Keratinocyte (primary cell): ENCODE measurements at regions not wholly inside any gene's neighbourhood (a gene's known extent, or its start where the extent isn't known, plus 50 kb on each side); places are given as distances from the start of the nearest gene placed in this dataset.

ENCODE experiments used
- DNase-seq: peaks from one replicate; pipeline ENCODE4 v3.0.0-alpha.2; 2011; ENCODE audit warnings: low read depth, missing footprints, low spot score
- FAIRE-seq: peaks from 2 replicates; lab custom pipeline; 2011; peaks lifted over from hg19 to GRCh38; lab: Jason Lieb, UNC
- H2AFZ ChIP-seq: 2 replicates; pipeline ENCODE4 v1.6.0; 2012; ENCODE audit warnings: low read length, control low read depth, inconsistent platforms; ENCODE audit not compliant: control insufficient read depth
- H3K27ac ChIP-seq: 2 replicates; pipeline ENCODE4 v1.5.1; 2011; ENCODE audit warnings: low read length; ENCODE audit not compliant: control insufficient read depth, insufficient read depth
- H3K27me3 ChIP-seq: 3 replicates; pipeline ENCODE4 v1.6.0; 2011; ENCODE audit warnings: low read length; ENCODE audit not compliant: control insufficient read depth, insufficient read depth; ENCODE audit errors: extremely low read depth
- H3K36me3 ChIP-seq, 2 experiments: 2 replicates in 1 of 2; 3 replicates in 1 of 2; pipeline ENCODE4 v1.5.1; 2011; ENCODE audit warnings: low read length in 2 of 2, mild to moderate bottlenecking in 1 of 2; ENCODE audit not compliant: control insufficient read depth in 2 of 2, insufficient read depth in 2 of 2; ENCODE audit errors: extremely low read depth in 1 of 2
- H3K4me1 ChIP-seq: 3 replicates; pipeline ENCODE4 v1.5.1; 2011; ENCODE audit warnings: low read length; ENCODE audit not compliant: control insufficient read depth, insufficient read depth; ENCODE audit errors: extremely low read depth
- H3K4me2 ChIP-seq: 3 replicates; pipeline ENCODE4 v1.6.0; 2011; ENCODE audit warnings: low read depth, low read length; ENCODE audit not compliant: control insufficient read depth, insufficient read depth; ENCODE audit errors: extremely low read depth
- H3K4me3 ChIP-seq, 3 experiments: fragments of 200-600 bp in 1 of 3; sonication (generic) in 1 of 3; 2 replicates in 2 of 3; 3 replicates in 1 of 3; pipeline ENCODE4 v1.5.1; 2011 to 2016; ENCODE audit warnings: low read length in 3 of 3, mild to moderate bottlenecking in 3 of 3, control low read depth in 2 of 3, inconsistent platforms in 1 of 3, low read depth in 1 of 3, mixed read lengths in 1 of 3, mixed run types in 1 of 3, moderate library complexity in 1 of 3; ENCODE audit not compliant: control insufficient read depth in 2 of 3, insufficient read depth in 2 of 3; ENCODE audit errors: extremely low read depth in 1 of 3
- H3K79me2 ChIP-seq: 2 replicates; pipeline ENCODE4 v1.6.0; 2012; ENCODE audit warnings: low read length; ENCODE audit not compliant: control insufficient read depth, insufficient read depth
- H3K9ac ChIP-seq: 3 replicates; pipeline ENCODE4 v1.6.0; 2011; ENCODE audit warnings: low read length; ENCODE audit not compliant: control insufficient read depth, insufficient read depth; ENCODE audit errors: extremely low read depth
- H3K9me1 ChIP-seq: 3 replicates; pipeline ENCODE4 v1.6.0; 2011; ENCODE audit warnings: low read length; ENCODE audit not compliant: control insufficient read depth, insufficient read depth; ENCODE audit errors: extremely low read depth
- H3K9me3 ChIP-seq: 2 replicates; pipeline ENCODE4 v1.5.1; 2012; ENCODE audit warnings: low read depth, low read length; ENCODE audit not compliant: control insufficient read depth
- H4K20me1 ChIP-seq: 3 replicates; pipeline ENCODE4 v1.6.0; 2011; ENCODE audit warnings: low read length; ENCODE audit not compliant: control insufficient read depth, insufficient read depth; ENCODE audit errors: extremely low read depth
- EZH2 ChIP-seq: IDR thresholded peaks from one replicate; pipeline ENCODE4 v1.6.1; 2012; ENCODE audit warnings: inconsistent platforms, mild to moderate bottlenecking, low read length, moderate library complexity
- dilution Hi-C: fragments of 300-500 bp; cut with MboI; formaldehyde crosslinking; loops from one replicate; pipeline ENCODE4 v1.7.0; 2020; ENCODE audit warnings: low sequenced_read_pairs; ENCODE audit not compliant: extremely low pct_ligation_motif_present
- TF ChIP-seq, protein P1 (sequence below), 3 experiments: IDR thresholded peaks in 1 of 3; conservative IDR thresholded peaks in 1 of 3; optimal IDR thresholded peaks in 1 of 3; 2 replicates in 2 of 3; 3 replicates in 1 of 3; pipeline versions ENCODE3 to v1.5.1; 2011; ENCODE audit warnings: low read length in 3 of 3, mild to moderate bottlenecking in 3 of 3, moderate library complexity in 2 of 3, control low read depth in 1 of 3, inconsistent platforms in 1 of 3; ENCODE audit not compliant: insufficient read depth in 2 of 3; ENCODE audit errors: extremely low read depth in 1 of 3

DNA sequence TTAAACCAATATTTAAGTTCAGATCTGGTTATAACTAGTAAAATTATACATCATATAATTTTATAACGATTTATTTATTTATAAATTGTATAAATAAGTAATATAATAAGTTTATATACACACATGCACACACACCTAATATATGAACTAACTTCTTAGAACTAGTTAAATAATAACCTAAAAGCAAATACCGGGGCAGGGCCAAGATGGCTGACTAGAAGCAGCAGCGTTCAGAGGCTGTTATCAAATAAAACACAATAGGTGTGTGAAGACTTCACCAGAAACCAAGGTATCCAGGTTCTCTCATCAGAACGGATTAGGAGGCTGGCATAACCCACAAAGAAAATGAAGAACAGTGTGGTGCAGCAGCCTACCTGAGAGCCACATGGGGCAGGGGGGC is 653.6 kb upstream of the CBLB start:
- H3K4me1 ChIP-seq: no peaks in the 10 kb centered on the region
- TF ChIP-seq EZH2: no peak
- TF ChIP-seq, protein P1, sequence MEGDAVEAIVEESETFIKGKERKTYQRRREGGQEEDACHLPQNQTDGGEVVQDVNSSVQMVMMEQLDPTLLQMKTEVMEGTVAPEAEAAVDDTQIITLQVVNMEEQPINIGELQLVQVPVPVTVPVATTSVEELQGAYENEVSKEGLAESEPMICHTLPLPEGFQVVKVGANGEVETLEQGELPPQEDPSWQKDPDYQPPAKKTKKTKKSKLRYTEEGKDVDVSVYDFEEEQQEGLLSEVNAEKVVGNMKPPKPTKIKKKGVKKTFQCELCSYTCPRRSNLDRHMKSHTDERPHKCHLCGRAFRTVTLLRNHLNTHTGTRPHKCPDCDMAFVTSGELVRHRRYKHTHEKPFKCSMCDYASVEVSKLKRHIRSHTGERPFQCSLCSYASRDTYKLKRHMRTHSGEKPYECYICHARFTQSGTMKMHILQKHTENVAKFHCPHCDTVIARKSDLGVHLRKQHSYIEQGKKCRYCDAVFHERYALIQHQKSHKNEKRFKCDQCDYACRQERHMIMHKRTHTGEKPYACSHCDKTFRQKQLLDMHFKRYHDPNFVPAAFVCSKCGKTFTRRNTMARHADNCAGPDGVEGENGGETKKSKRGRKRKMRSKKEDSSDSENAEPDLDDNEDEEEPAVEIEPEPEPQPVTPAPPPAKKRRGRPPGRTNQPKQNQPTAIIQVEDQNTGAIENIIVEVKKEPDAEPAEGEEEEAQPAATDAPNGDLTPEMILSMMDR (optimal IDR thresholded peaks at IDR 0.05 in 1 of 3, IDR thresholded peaks at IDR 0.05 in 1 of 3, conservative IDR thresholded peaks at IDR 0.05 in 1 of 3; ENCODE audit: extremely low read depth in 1 of 3, insufficient read depth in 2 of 3, low read length in 3 of 3): no peak
- FAIRE-seq (no peak), DNase-seq (no peak)
- H3K9me3 ChIP-seq: no peaks in the 10 kb centered on the region
- H3K4me3 ChIP-seq: no peak overlapping the region
- H3K27me3 ChIP-seq: no peaks in the 10 kb centered on the region
- H4K20me1 ChIP-seq: no peaks in the 10 kb centered on the region
- no peak overlapping the region for H3K9ac ChIP-seq
- H3K9me1 ChIP-seq: no peaks in the 10 kb centered on the region
- no peaks in the 10 kb centered on the region for H3K79me2 ChIP-seq
- H3K4me2 ChIP-seq: no peak overlapping the region
- dilution Hi-C loops: no loop called here
- no peak overlapping the region for H2AFZ ChIP-seq
- no peaks in the 10 kb centered on the region for H3K36me3 ChIP-seq
- H3K27ac ChIP-seq: no peak overlapping the region

DNA sequence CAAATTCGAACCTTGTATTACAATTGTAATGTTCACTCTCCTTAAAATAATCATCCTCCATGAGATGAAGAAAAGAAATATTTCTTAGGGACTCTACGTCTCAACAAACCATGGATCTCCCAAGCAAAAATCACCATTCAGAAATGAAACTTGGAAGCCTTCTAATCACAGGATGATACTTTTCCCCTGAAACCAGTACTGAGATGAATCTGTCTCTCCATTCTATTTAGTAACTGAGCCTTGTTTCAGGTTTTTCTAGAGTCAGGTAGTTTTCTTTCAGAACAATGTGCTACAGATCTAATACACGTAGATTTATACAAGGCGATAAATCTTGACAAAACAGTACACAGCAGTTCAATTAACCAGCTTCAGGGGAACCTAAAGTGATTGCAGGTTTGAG is 660.1 kb upstream of the CBLB start:
- DNase-seq: no peak
- no peak for TF ChIP-seq EZH2
- TF ChIP-seq, protein P1 (optimal IDR thresholded peaks at IDR 0.05 in 1 of 3, IDR thresholded peaks at IDR 0.05 in 1 of 3, conservative IDR thresholded peaks at IDR 0.05 in 1 of 3; ENCODE audit: extremely low read depth in 1 of 3, insufficient read depth in 2 of 3, low read length in 3 of 3): no peak

More for the DNA sequence above, 660.1 kb upstream of the CBLB start:
- no peaks in the 10 kb centered on the region for H3K9me1 ChIP-seq
- H3K4me2 ChIP-seq: no peak overlapping the region
- H3K9me3 ChIP-seq: no peaks in the 10 kb centered on the region
- H3K4me3 ChIP-seq: no peak overlapping the region
- no peaks in the 10 kb centered on the region for H3K79me2 ChIP-seq
- no peak for FAIRE-seq
- H2AFZ ChIP-seq: no peak overlapping the region
- H3K4me1 ChIP-seq: no peaks in the 10 kb centered on the region
- H4K20me1 ChIP-seq: no peaks in the 10 kb centered on the region
- H3K36me3 ChIP-seq: no peaks in the 10 kb centered on the region
- no peaks in the 10 kb centered on the region for H3K27me3 ChIP-seq
- dilution Hi-C loops: no loop called here
- H3K9ac ChIP-seq: no peak overlapping the region
- no peak overlapping the region for H3K27ac ChIP-seq
